ENCODE measurements at regions not wholly inside any gene's neighbourhood (a gene's known extent, or its start where the extent isn't known, plus 50 kb on each side); places are given as distances from the start of the nearest gene placed in this dataset.
A peak's percentile ranks its signal among the peaks of the same experiment; 100 is the strongest.

- Histone ChIP-seq H3K4me2 (ENCODE audit: low read length, poor library complexity, severe bottlenecking) (no peak overlapping the region), H3K18ac (ENCODE audit: low read depth in 1 of 2, low read length in 2 of 2) (no peak overlapping the region), H2BK120ac (ENCODE audit: low read depth, low read length) (no peak overlapping the region), H2BK12ac (ENCODE audit: low read length in 2 of 2) (no peak overlapping the region), H3K36me3 (ENCODE audit: control insufficient read depth in 1 of 2, insufficient read depth in 2 of 2, low read depth in 1 of 2, low read length in 2 of 2) (no peaks in the 10 kb centered on the region), H2AK5ac (ENCODE audit: low read length, severe bottlenecking) (no peak overlapping the region), H3K27me3 (ENCODE audit: control insufficient read depth in 1 of 2, insufficient read depth in 1 of 2, low read length in 2 of 2) (no peaks in the 10 kb centered on the region), H3K4ac (ENCODE audit: low read depth in 1 of 2, low read length in 2 of 2) (no peak overlapping the region), H4K8ac (ENCODE audit: low read length) (no peak overlapping the region), H3K27ac (ENCODE audit: low read length, poor library complexity, severe bottlenecking) (no peak overlapping the region), H3K14ac (ENCODE audit: low read length in 2 of 2) (no peak overlapping the region), H3K9ac (ENCODE audit: low read length) (no peak overlapping the region), H2BK5ac (ENCODE audit: low read depth, low read length, poor library complexity, severe bottlenecking) (no peak overlapping the region), H2BK15ac (ENCODE audit: low read depth, poor library complexity, severe bottlenecking) (no peak overlapping the region), H3K4me3 (ENCODE audit: insufficient read depth in 1 of 2, low read depth in 1 of 2, low read length in 2 of 2) (no peak overlapping the region), H3K79me1 (replicated peaks; ENCODE audit: low read length, poor library complexity, severe bottlenecking) (no peaks in the 10 kb centered on the region), H4K91ac (ENCODE audit: low read length) (no peak overlapping the region), H3K23ac (ENCODE audit: low read length in 2 of 2) (no peak overlapping the region), H2AFZ (ENCODE audit: low read depth, low read length) (no peak overlapping the region), H3K4me1 (ENCODE audit: control insufficient read depth, insufficient read depth, low read depth, low read length) (no peaks in the 10 kb centered on the region), H3K9me3 (ENCODE audit: control insufficient read depth, low read length) (no peaks in the 10 kb centered on the region)
- 100% methylated on average over 1 of the region's 1 CpG for WGBS
- no peak for DNase-seq
These were observed 393.0 kb upstream of the GNPDA2 start for GRCh38 chr4:45119376-45119775.

- Histone ChIP-seq H3K27ac (ENCODE audit: low read length, poor library complexity, severe bottlenecking) (no peak overlapping the region), H3K27me3 (ENCODE audit: control insufficient read depth in 1 of 2, insufficient read depth in 1 of 2, low read length in 2 of 2) (no peaks in the 10 kb centered on the region), H3K18ac (ENCODE audit: low read depth in 1 of 2, low read length in 2 of 2) (no peak overlapping the region), H2BK120ac (ENCODE audit: low read depth, low read length) (no peak overlapping the region), H2BK15ac (ENCODE audit: low read depth, poor library complexity, severe bottlenecking) (no peak overlapping the region), H3K36me3 (ENCODE audit: control insufficient read depth in 1 of 2, insufficient read depth in 2 of 2, low read depth in 1 of 2, low read length in 2 of 2) (no peaks in the 10 kb centered on the region), H2AK5ac (ENCODE audit: low read length, severe bottlenecking) (no peak overlapping the region), H2AFZ (ENCODE audit: low read depth, low read length) (no peak overlapping the region), H2BK12ac (ENCODE audit: low read length in 2 of 2) (no peak overlapping the region), H4K91ac (ENCODE audit: low read length) (no peak overlapping the region), H3K14ac (ENCODE audit: low read length in 2 of 2) (no peak overlapping the region), H4K8ac (ENCODE audit: low read length) (no peak overlapping the region), H3K4me2 (ENCODE audit: low read length, poor library complexity, severe bottlenecking) (no peak overlapping the region), H3K4me1 (ENCODE audit: control insufficient read depth, insufficient read depth, low read depth, low read length) (no peaks in the 10 kb centered on the region), H3K79me1 (replicated peaks; ENCODE audit: low read length, poor library complexity, severe bottlenecking) (no peaks in the 10 kb centered on the region), H3K4ac (ENCODE audit: low read depth in 1 of 2, low read length in 2 of 2) (no peak overlapping the region), H3K9ac (ENCODE audit: low read length) (no peak overlapping the region), H3K9me3 (ENCODE audit: control insufficient read depth, low read length) (no peaks in the 10 kb centered on the region), H2BK5ac (ENCODE audit: low read depth, low read length, poor library complexity, severe bottlenecking) (no peak overlapping the region), H3K23ac (ENCODE audit: low read length in 2 of 2) (no peak overlapping the region), H3K4me3 (ENCODE audit: insufficient read depth in 1 of 2, low read depth in 1 of 2, low read length in 2 of 2) (no peak overlapping the region)
- no peak for DNase-seq
These were observed 376.4 kb upstream of the GNPDA2 start for GRCh38 chr4:45102716-45103115.

- no peak overlapping the region for H2AK5ac ChIP-seq (ENCODE audit: low read length, severe bottlenecking)
- H2BK15ac ChIP-seq (ENCODE audit: low read depth, poor library complexity, severe bottlenecking): no peak overlapping the region
- H3K4me2 ChIP-seq (ENCODE audit: low read length, poor library complexity, severe bottlenecking): no peak overlapping the region
- H2BK120ac ChIP-seq (ENCODE audit: low read depth, low read length): no peak overlapping the region
- no peak overlapping the region for H3K27ac ChIP-seq (ENCODE audit: low read length, poor library complexity, severe bottlenecking)
- H3K4ac ChIP-seq (ENCODE audit: low read depth in 1 of 2, low read length in 2 of 2): no peak overlapping the region
- 19% methylated on average over 6 of the region's 6 CpGs for WGBS
- no peak overlapping the region for H3K9ac ChIP-seq (ENCODE audit: low read length)
- H3K27me3 ChIP-seq (ENCODE audit: control insufficient read depth in 1 of 2, insufficient read depth in 1 of 2, low read length in 2 of 2): no peaks in the 10 kb centered on the region
- DNase-seq: peak; percentile 92
- no peak overlapping the region for H2BK12ac ChIP-seq (ENCODE audit: low read length in 2 of 2)
- H3K4me3 ChIP-seq (ENCODE audit: insufficient read depth in 1 of 2, low read depth in 1 of 2, low read length in 2 of 2): no peak overlapping the region
- H4K91ac ChIP-seq (ENCODE audit: low read length): no peak overlapping the region
- no peak overlapping the region for H3K18ac ChIP-seq (ENCODE audit: low read depth in 1 of 2, low read length in 2 of 2)
- H3K36me3 ChIP-seq (ENCODE audit: control insufficient read depth in 1 of 2, insufficient read depth in 2 of 2, low read depth in 1 of 2, low read length in 2 of 2): no peaks in the 10 kb centered on the region
- H3K23ac ChIP-seq (ENCODE audit: low read length in 2 of 2): no peak overlapping the region
- H4K8ac ChIP-seq (ENCODE audit: low read length): no peak overlapping the region
- H3K9me3 ChIP-seq (ENCODE audit: control insufficient read depth, low read length): no peaks in the 10 kb centered on the region
- H2BK5ac ChIP-seq (ENCODE audit: low read depth, low read length, poor library complexity, severe bottlenecking): no peak overlapping the region
- no peaks in the 10 kb centered on the region for H3K4me1 ChIP-seq (ENCODE audit: control insufficient read depth, insufficient read depth, low read depth, low read length)
- no peak overlapping the region for H3K14ac ChIP-seq (ENCODE audit: low read length in 2 of 2)
- no peaks in the 10 kb centered on the region for H3K79me1 ChIP-seq (replicated peaks; ENCODE audit: low read length, poor library complexity, severe bottlenecking)
- H2AFZ ChIP-seq (ENCODE audit: low read depth, low read length): no peak overlapping the region
These were observed 374.8 kb upstream of the GNPDA2 start for GRCh38 chr4:45100956-45101818.

GRCh38 chr4:45099471-45099870 lies 373.1 kb upstream of the GNPDA2 start:
- H4K91ac ChIP-seq (ENCODE audit: low read length): no peak overlapping the region
- H3K23ac ChIP-seq (ENCODE audit: low read length in 2 of 2): no peak overlapping the region
- H3K4me1 ChIP-seq (ENCODE audit: control insufficient read depth, insufficient read depth, low read depth, low read length): no peaks in the 10 kb centered on the region
- no peaks in the 10 kb centered on the region for H3K79me1 ChIP-seq (replicated peaks; ENCODE audit: low read length, poor library complexity, severe bottlenecking)
- H3K14ac ChIP-seq (ENCODE audit: low read length in 2 of 2): no peak overlapping the region
- H3K4me3 ChIP-seq (ENCODE audit: insufficient read depth in 1 of 2, low read depth in 1 of 2, low read length in 2 of 2): no peak overlapping the region
- no peak overlapping the region for H3K27ac ChIP-seq (ENCODE audit: low read length, poor library complexity, severe bottlenecking)
- no peak overlapping the region for H3K4me2 ChIP-seq (ENCODE audit: low read length, poor library complexity, severe bottlenecking)
- H2BK120ac ChIP-seq (ENCODE audit: low read depth, low read length): no peak overlapping the region
- no peak overlapping the region for H2AK5ac ChIP-seq (ENCODE audit: low read length, severe bottlenecking)
- no peak overlapping the region for H4K8ac ChIP-seq (ENCODE audit: low read length)
- H2BK5ac ChIP-seq (ENCODE audit: low read depth, low read length, poor library complexity, severe bottlenecking): no peak overlapping the region
- H2AFZ ChIP-seq (ENCODE audit: low read depth, low read length): no peak overlapping the region
- H3K4ac ChIP-seq (ENCODE audit: low read depth in 1 of 2, low read length in 2 of 2): no peak overlapping the region
- H3K18ac ChIP-seq (ENCODE audit: low read depth in 1 of 2, low read length in 2 of 2): no peak overlapping the region
- no peak overlapping the region for H3K9ac ChIP-seq (ENCODE audit: low read length)
- no peak overlapping the region for H2BK12ac ChIP-seq (ENCODE audit: low read length in 2 of 2)
- no peak for DNase-seq
- H2BK15ac ChIP-seq (ENCODE audit: low read depth, poor library complexity, severe bottlenecking): no peak overlapping the region
- no CpG with 5 or more reads among the region's 1 CpG for WGBS
- H3K27me3 ChIP-seq (ENCODE audit: control insufficient read depth in 1 of 2, insufficient read depth in 1 of 2, low read length in 2 of 2): no peaks in the 10 kb centered on the region
- H3K9me3 ChIP-seq (ENCODE audit: control insufficient read depth, low read length): no peaks in the 10 kb centered on the region
- H3K36me3 ChIP-seq (ENCODE audit: control insufficient read depth in 1 of 2, insufficient read depth in 2 of 2, low read depth in 1 of 2, low read length in 2 of 2): no peaks in the 10 kb centered on the region

Measured in mesenchymal stem cell (in vitro differentiated cells and primary cell).